OCI-LY7 (cell line): ENCODE measurements at regions not wholly inside any gene's neighbourhood (a gene's known extent, or its start where the extent isn't known, plus 50 kb on each side); places are given as distances from the start of the nearest gene placed in this dataset.

Experiments used
- BruUV-seq: library from RNA; stranded (reverse); fragments of 400-500 nt; replicated peaks from 2 replicates; lab custom pipeline; 2021; lab: Mats Ljungman, UMichigan
- CTCF ChIA-PET: fragments of 300-600 bp; sonication (Branson Sonifier 250); formaldehyde crosslinking; loops from one replicate; lab custom pipeline; 2022; ENCODE audit warnings: antibody characterized with exemption; ENCODE audit not compliant: unreplicated experiment; lab: Charles Lee
- POLR2A ChIA-PET: fragments of 300-600 bp; sonication (Branson Sonifier 250); formaldehyde crosslinking; loops from one replicate; lab custom pipeline; 2022; ENCODE audit warnings: antibody characterized with exemption; lab: Charles Lee
- DNase-seq: peaks from one replicate; pipeline ENCODE4 v3.0.0-alpha.2; 2015; ENCODE audit warnings: low spot score
- H2AFZ ChIP-seq: fragments of 200-600 bp; sonication (generic), shearing (Covaris generic); 2 replicates; pipeline ENCODE4 v1.6.1; 2014; ENCODE audit warnings: mild to moderate bottlenecking, antibody characterized with exemption, low read length, moderate library complexity
- H3K27ac ChIP-seq: fragments of 200-600 bp; sonication (generic); 2 replicates; pipeline ENCODE4 v1.5.1; 2014; ENCODE audit warnings: mixed run types, low read depth, mild to moderate bottlenecking, moderate library complexity, low read length, inconsistent platforms; ENCODE audit not compliant: poor library complexity, severe bottlenecking
- H3K36me3 ChIP-seq: fragments of 200-600 bp; sonication (generic); 2 replicates; pipeline ENCODE4 v1.6.1; 2014; ENCODE audit warnings: mild to moderate bottlenecking, antibody characterized with exemption, low read length, moderate library complexity, mixed read lengths; ENCODE audit not compliant: insufficient read depth
- H3K4me1 ChIP-seq: fragments of 200-600 bp; sonication (generic); 2 replicates; pipeline ENCODE4 v1.5.1; 2014; ENCODE audit warnings: mild to moderate bottlenecking, low read length; ENCODE audit not compliant: insufficient read depth, poor library complexity, severe bottlenecking
- H3K4me2 ChIP-seq: fragments of 200-600 bp; sonication (generic); 2 replicates; pipeline ENCODE4 v1.6.1; 2014; ENCODE audit warnings: mild to moderate bottlenecking, low read length
- H3K4me3 ChIP-seq: fragments of 200-600 bp; sonication (generic); 2 replicates; pipeline ENCODE4 v1.5.1; 2014; ENCODE audit warnings: mild to moderate bottlenecking, low read depth, low read length; ENCODE audit not compliant: poor library complexity, severe bottlenecking
- H3K79me2 ChIP-seq: fragments of 200-600 bp; sonication (generic); 2 replicates; pipeline ENCODE4 v1.6.1; 2016; ENCODE audit warnings: low read depth, mild to moderate bottlenecking, low read length, moderate library complexity, mixed read lengths; ENCODE audit not compliant: insufficient read depth
- H3K9me2 ChIP-seq: fragments of 200-600 bp; sonication (generic); 2 replicates; pipeline ENCODE4 v1.6.1; 2016; ENCODE audit warnings: mild to moderate bottlenecking, low read length, mixed read lengths; ENCODE audit not compliant: insufficient read depth
- H3K9me3 ChIP-seq: fragments of 200-600 bp; sonication (generic); 2 replicates; pipeline ENCODE4 v1.6.1; 2014; ENCODE audit warnings: mild to moderate bottlenecking, mixed run types, low read length, mixed read lengths
- H4K20me1 ChIP-seq: fragments of 200-600 bp; sonication (generic); 2 replicates; pipeline ENCODE4 v1.6.1; 2014; ENCODE audit warnings: mild to moderate bottlenecking, antibody characterized with exemption, low read length, moderate library complexity, mixed read lengths; ENCODE audit not compliant: insufficient read depth
- EZH2phosphoT487 ChIP-seq: fragments of 200-600 bp; sonication (generic); IDR thresholded peaks from 2 replicates; pipeline ENCODE4 v1.6.1; 2018; ENCODE audit warnings: low read depth, borderline replicate concordance, mild to moderate bottlenecking, mixed run types, antibody characterized with exemption, low read length, moderate library complexity, mixed read lengths
- intact Hi-C: fragments of 100-400 bp; cut with micrococcal nuclease; formaldehyde crosslinking; loops from one replicate; pipeline ENCODE4 v1.10.0; 2022; ENCODE audit not compliant: unreplicated experiment
- TF ChIP-seq, protein P1 (sequence below): fragments of 200-600 bp; sonication (generic); conservative IDR thresholded peaks from 2 replicates; pipeline ENCODE4 v1.5.1; 2014; ENCODE audit warnings: mild to moderate bottlenecking, antibody characterized with exemption, low read length, moderate library complexity, mixed read lengths

DNA sequence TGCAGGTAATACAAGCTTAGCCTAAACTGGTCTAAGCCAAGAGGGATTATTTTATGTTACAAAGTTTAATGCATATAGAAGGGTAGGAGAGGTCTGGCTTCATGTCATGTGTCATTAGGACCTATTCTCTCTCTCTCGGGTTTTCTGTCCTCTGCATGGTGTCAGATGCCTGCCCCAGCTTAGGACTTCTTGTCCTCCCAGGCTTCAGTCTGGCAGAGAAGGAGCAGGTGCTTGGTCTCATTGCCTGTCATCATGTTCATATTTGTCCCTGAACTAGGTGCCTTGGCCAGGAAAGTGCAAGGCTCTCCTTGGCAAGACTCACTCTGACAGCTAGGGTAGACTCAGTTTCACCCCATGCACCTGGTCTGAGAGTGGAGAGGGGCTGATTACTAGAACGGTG lies 126.3 kb downstream of the ADAMTS15 start:
- Histone ChIP-seq H2AFZ (no peak overlapping the region), H3K79me2 (no peaks in the 10 kb centered on the region), H3K4me2 (no peak overlapping the region), H3K9me3 (no peaks in the 10 kb centered on the region), H3K9me2 (no peaks in the 10 kb centered on the region), H3K36me3 (no peaks in the 10 kb centered on the region), H3K4me3 (no peak overlapping the region), H4K20me1 (no peaks in the 10 kb centered on the region), H3K27ac (no peak overlapping the region), H3K4me1 (no peaks in the 10 kb centered on the region)
- no peak for DNase-seq
- TF ChIP-seq, protein P1, sequence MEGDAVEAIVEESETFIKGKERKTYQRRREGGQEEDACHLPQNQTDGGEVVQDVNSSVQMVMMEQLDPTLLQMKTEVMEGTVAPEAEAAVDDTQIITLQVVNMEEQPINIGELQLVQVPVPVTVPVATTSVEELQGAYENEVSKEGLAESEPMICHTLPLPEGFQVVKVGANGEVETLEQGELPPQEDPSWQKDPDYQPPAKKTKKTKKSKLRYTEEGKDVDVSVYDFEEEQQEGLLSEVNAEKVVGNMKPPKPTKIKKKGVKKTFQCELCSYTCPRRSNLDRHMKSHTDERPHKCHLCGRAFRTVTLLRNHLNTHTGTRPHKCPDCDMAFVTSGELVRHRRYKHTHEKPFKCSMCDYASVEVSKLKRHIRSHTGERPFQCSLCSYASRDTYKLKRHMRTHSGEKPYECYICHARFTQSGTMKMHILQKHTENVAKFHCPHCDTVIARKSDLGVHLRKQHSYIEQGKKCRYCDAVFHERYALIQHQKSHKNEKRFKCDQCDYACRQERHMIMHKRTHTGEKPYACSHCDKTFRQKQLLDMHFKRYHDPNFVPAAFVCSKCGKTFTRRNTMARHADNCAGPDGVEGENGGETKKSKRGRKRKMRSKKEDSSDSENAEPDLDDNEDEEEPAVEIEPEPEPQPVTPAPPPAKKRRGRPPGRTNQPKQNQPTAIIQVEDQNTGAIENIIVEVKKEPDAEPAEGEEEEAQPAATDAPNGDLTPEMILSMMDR, result no peak
- TF ChIP-seq EZH2phosphoT487, result no peak
- ChIA-PET CTCF (no interaction called here), POLR2A (no interaction called here)
- no TSS peak for BruUV-seq
- intact Hi-C loops, result no loop called here

DNA sequence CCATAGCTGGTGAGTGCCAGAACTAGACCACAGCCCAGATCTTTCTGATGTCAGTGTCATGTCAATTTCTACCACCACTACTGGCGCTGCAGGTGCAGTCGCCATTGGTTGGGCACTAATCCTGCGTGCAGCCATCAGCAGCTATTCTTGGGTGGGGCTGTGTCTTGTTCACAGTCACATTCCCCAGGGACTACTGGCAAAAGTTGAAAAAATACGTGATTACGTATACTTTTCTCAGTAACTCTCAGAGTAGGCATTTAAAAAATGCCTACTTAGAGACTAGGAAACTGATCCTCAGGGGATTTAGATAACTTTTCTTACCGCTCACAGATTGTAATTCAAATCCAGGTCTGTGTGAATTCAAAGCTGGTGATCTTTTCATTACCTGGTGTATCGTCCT lies 127.7 kb downstream of the ADAMTS15 start:
- Histone ChIP-seq H3K4me3 (no peak overlapping the region), H3K9me3 (no peaks in the 10 kb centered on the region), H3K4me1 (no peaks in the 10 kb centered on the region), H4K20me1 (no peaks in the 10 kb centered on the region), H3K36me3 (no peaks in the 10 kb centered on the region), H2AFZ (no peak overlapping the region), H3K4me2 (no peak overlapping the region), H3K9me2 (no peaks in the 10 kb centered on the region), H3K27ac (no peak overlapping the region), H3K79me2 (no peaks in the 10 kb centered on the region)
- POLR2A ChIA-PET, result no interaction called here
- no peak for DNase-seq
- CTCF ChIA-PET, result no interaction called here
- intact Hi-C loops, result no loop called here
- no TSS peak for BruUV-seq
- TF ChIP-seq, protein P1, result no peak
- TF ChIP-seq EZH2phosphoT487, result no peak

DNA sequence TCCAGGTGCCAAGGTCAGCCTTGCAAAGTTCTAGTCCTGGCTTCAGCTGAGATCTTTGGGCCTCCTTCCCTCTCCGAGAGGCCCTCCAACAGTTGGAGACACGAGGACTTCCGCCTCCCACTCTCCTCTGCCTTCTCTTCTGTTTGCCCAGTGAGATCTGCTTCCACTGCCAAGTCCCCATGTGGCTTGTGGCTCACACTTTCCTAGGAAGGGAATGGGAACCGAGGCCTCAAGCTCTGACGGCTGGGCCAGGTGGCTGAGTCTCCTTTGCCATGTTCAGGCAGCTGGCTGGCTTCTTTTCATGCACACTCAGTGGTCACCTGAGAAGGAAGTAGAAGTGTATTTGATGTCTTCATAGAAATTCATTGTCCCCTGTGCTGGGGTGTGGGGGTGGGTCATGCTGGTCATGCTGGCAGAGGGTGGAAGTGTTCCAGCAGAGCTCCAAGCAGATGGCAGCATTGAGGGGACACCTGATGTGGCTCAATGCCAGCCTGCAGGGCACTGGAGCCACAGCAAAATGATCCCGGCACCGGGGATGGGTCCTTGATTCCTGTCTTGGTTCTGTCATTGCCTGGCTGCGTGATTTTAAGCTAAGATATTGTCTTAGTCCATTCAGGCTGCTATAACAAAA lies 130.4 kb downstream of the ADAMTS15 start:
- intact Hi-C loops, result no loop called here
- H3K4me2 ChIP-seq, result no peak overlapping the region
- TF ChIP-seq EZH2phosphoT487, result no peak
- TF ChIP-seq, protein P1, result no peak
- POLR2A ChIA-PET, result interaction anchor here (0.8 kb wide), 1 partner anchor 15 kb away, joined by 3 read pairs; no protein-coding TSS in a partner anchor
- H4K20me1 ChIP-seq, result no peaks in the 10 kb centered on the region
- no peak overlapping the region for H3K27ac ChIP-seq
- H3K4me1 ChIP-seq, result no peaks in the 10 kb centered on the region
- H3K4me3 ChIP-seq, result no peak overlapping the region
- H3K9me3 ChIP-seq, result no peaks in the 10 kb centered on the region
- no peak for DNase-seq
- H3K9me2 ChIP-seq, result no peaks in the 10 kb centered on the region
- H3K36me3 ChIP-seq, result no peaks in the 10 kb centered on the region
- H3K79me2 ChIP-seq, result no peaks in the 10 kb centered on the region
- no peak overlapping the region for H2AFZ ChIP-seq
- CTCF ChIA-PET, result no interaction called here
- BruUV-seq, result no TSS peak
